SK-N-SH (cell line): ENCODE measurements at regions not wholly inside any gene's neighbourhood (a gene's known extent, or its start where the extent isn't known, plus 50 kb on each side); places are given as distances from the start of the nearest gene placed in this dataset.

ENCODE experiments used
- CTCF ChIA-PET: fragments of 300-600, 350-600 bp; formaldehyde crosslinking; extraction: SDS; loops from one replicate; lab custom pipeline; 2021; lab: Yijun Ruan, JAX
- POLR2A ChIA-PET: fragments of 350-600 bp; sonication (Branson Sonifier 250); formaldehyde crosslinking; extraction: SDS; loops from one replicate; lab custom pipeline; 2020; ENCODE audit warnings: antibody characterized with exemption, inconsistent platforms; lab: Yijun Ruan, JAX
- DNase-seq: peaks from one replicate; pipeline ENCODE4 v3.0.0; 2012
- H2AFZ ChIP-seq: fragments of 200-600 bp; sonication (generic); 2 replicates; pipeline ENCODE4 v1.8.1; 2016; ENCODE audit warnings: antibody characterized with exemption, mild to moderate bottlenecking, low read depth
- H3F3A ChIP-seq: fragments of 200-600 bp; sonication (generic); replicated peaks from 2 replicates; pipeline ENCODE3; 2016; ENCODE audit warnings: antibody characterized with exemption, mild to moderate bottlenecking; ENCODE audit not compliant: insufficient read depth
- H3K27ac ChIP-seq, 2 experiments: fragments of 200-500 bp in 1 of 2; fragments of 200-600 bp in 1 of 2; sonication (Bioruptor generic) in 1 of 2; sonication (generic), shearing (Covaris generic) in 1 of 2; 2 replicates each; pipeline versions ENCODE4 v1.5.1 to v1.6.1; 2014 to 2016; ENCODE audit warnings: low read depth in 2 of 2, inconsistent platforms in 1 of 2, low read length in 1 of 2, mild to moderate bottlenecking in 1 of 2, mixed read lengths in 1 of 2
- H3K27me3 ChIP-seq: fragments of 200-600 bp; sonication (generic), shearing (Covaris generic); 2 replicates; pipeline ENCODE4 v1.6.1; 2016; ENCODE audit warnings: mixed run types; ENCODE audit not compliant: insufficient read depth
- H3K36me3 ChIP-seq, 2 experiments: fragments of 200-500 bp in 1 of 2; fragments of 200-600 bp in 1 of 2; sonication (Bioruptor generic) in 1 of 2; sonication (generic) in 1 of 2; replicated peaks in 1 of 2; 2 replicates each; pipeline versions ENCODE3 to v1.5.1; 2014 to 2016; ENCODE audit warnings: low read length in 1 of 2, mild to moderate bottlenecking in 1 of 2; ENCODE audit not compliant: insufficient read depth in 2 of 2, control insufficient read depth in 1 of 2
- H3K4me1 ChIP-seq, 2 experiments: fragments of 200-500 bp in 1 of 2; fragments of 200-600 bp in 1 of 2; sonication (Bioruptor generic) in 1 of 2; sonication (generic), shearing (Covaris generic) in 1 of 2; 2 replicates each; pipeline versions ENCODE4 v1.5.1 to v1.6.1; 2014 to 2016; ENCODE audit warnings: low read depth in 1 of 2, low read length in 1 of 2, mixed run types in 1 of 2; ENCODE audit not compliant: insufficient read depth in 2 of 2, control insufficient read depth in 1 of 2
- H3K4me2 ChIP-seq: fragments of 200-600 bp; sonication (generic), shearing (Covaris generic); 2 replicates; pipeline ENCODE4 v1.6.1; 2017; ENCODE audit warnings: mixed run types
- H3K4me3 ChIP-seq, 2 experiments: fragments of 200-500 bp in 1 of 2; fragments of 200-600 bp in 1 of 2; sonication (Bioruptor generic) in 1 of 2; sonication (generic), shearing (Covaris generic) in 1 of 2; 2 replicates each; pipeline versions ENCODE4 v1.5.1 to v1.8.1; 2014 to 2016; ENCODE audit warnings: low read depth in 2 of 2, inconsistent platforms in 1 of 2, low read length in 1 of 2, mild to moderate bottlenecking in 1 of 2, mixed read lengths in 1 of 2, moderate library complexity in 1 of 2
- H3K79me2 ChIP-seq: fragments of 200-600 bp; sonication (generic); 2 replicates; pipeline ENCODE4 v1.8.1; 2017; ENCODE audit warnings: mild to moderate bottlenecking; ENCODE audit not compliant: insufficient read depth
- H3K9ac ChIP-seq: fragments of 200-600 bp; sonication (generic); 2 replicates; pipeline ENCODE4 v1.6.1; 2017; ENCODE audit warnings: mixed run types
- H3K9me2 ChIP-seq: fragments of 200-600 bp; sonication (generic); 2 replicates; pipeline ENCODE4 v1.6.1; 2017; ENCODE audit warnings: mixed run types
- H3K9me3 ChIP-seq: fragments of 200-600 bp; sonication (generic); 2 replicates; pipeline ENCODE4 v1.6.1; 2017; ENCODE audit warnings: mixed run types, mild to moderate bottlenecking, moderate library complexity
- H4K20me1 ChIP-seq: fragments of 200-600 bp; sonication (generic); 2 replicates; pipeline ENCODE4 v1.6.1; 2017; ENCODE audit warnings: mild to moderate bottlenecking, mixed run types; ENCODE audit not compliant: insufficient read depth
- ELF1 ChIP-seq: IDR thresholded peaks from 2 replicates; pipeline ENCODE4 v1.4.0; 2012
- EZH2phosphoT487 ChIP-seq: fragments of 200-600 bp; sonication (generic); IDR thresholded peaks from 2 replicates; pipeline ENCODE4 v1.6.1; 2017; ENCODE audit warnings: low read depth, mixed run types, mild to moderate bottlenecking, antibody characterized with exemption, moderate library complexity, borderline replicate concordance
- FOXM1 ChIP-seq: IDR thresholded peaks from 2 replicates; pipeline ENCODE4 v1.4.0; 2012; ENCODE audit warnings: low read depth, mild to moderate bottlenecking
- GATA2 ChIP-seq: sonication (generic); formaldehyde crosslinking; IDR thresholded peaks from 2 replicates; pipeline ENCODE4 v1.5.0; 2020; ENCODE audit warnings: mild to moderate bottlenecking, missing genetic modification reagents
- MAX ChIP-seq: IDR thresholded peaks from 2 replicates; pipeline ENCODE4 v1.4.0; 2012; ENCODE audit warnings: low read depth
- MEF2A ChIP-seq: IDR thresholded peaks from 2 replicates; pipeline ENCODE4 v1.4.0; 2012; ENCODE audit warnings: low read depth, borderline replicate concordance
- NFIC ChIP-seq: IDR thresholded peaks from 2 replicates; pipeline ENCODE4 v1.4.0; 2012; ENCODE audit warnings: borderline replicate concordance
- NRF1 ChIP-seq: IDR thresholded peaks from 2 replicates; pipeline ENCODE4 v1.6.1; 2012; ENCODE audit warnings: low read depth, mild to moderate bottlenecking, low read length
- RCOR1 ChIP-seq: fragments of 150-350 bp; IDR thresholded peaks from 2 replicates; pipeline ENCODE4 v1.6.1; 2017; ENCODE audit warnings: antibody characterized with exemption, low read length
- REST ChIP-seq: IDR thresholded peaks from 2 replicates; pipeline ENCODE4 v1.6.1; 2012; ENCODE audit warnings: mild to moderate bottlenecking, low read depth, low read length, moderate library complexity
- SIN3A ChIP-seq: IDR thresholded peaks from 2 replicates; pipeline ENCODE4 v1.6.1; 2012; ENCODE audit warnings: low read depth, mild to moderate bottlenecking, low read length, moderate library complexity, borderline replicate concordance
- SMC3 ChIP-seq: IDR thresholded peaks from 2 replicates; pipeline ENCODE4 v1.6.1; 2012; ENCODE audit warnings: low read depth, low read length, improper control_type of control experiment
- TAF1 ChIP-seq: IDR thresholded peaks from 2 replicates; pipeline ENCODE4 v1.6.1; 2012; ENCODE audit warnings: low read depth, mild to moderate bottlenecking, low read length, moderate library complexity, borderline replicate concordance
- YY1 ChIP-seq: IDR thresholded peaks from 2 replicates; pipeline ENCODE4 v1.4.0; 2012; ENCODE audit warnings: low read depth, mild to moderate bottlenecking
- ZBTB33 ChIP-seq: IDR thresholded peaks from 2 replicates; pipeline ENCODE4 v1.4.0; 2012; ENCODE audit warnings: low read depth, borderline replicate concordance
- WGBS: methylation state at CpG from one replicate; pipeline ENCODE4 v1.1.6; 2017; ENCODE audit warnings: low lambda C conversion rate; 5-methylcytosine and 5-hydroxymethylcytosine counted together

- whole genome bisulfite sequencing = 7% methylated on average over 2 of the region's 2 CpGs
- no peaks in the 10 kb centered on the region for H3K9me2 ChIP-seq
- POLR2A ChIA-PET = no interaction called here
- H3K4me1 ChIP-seq = no peaks in the 10 kb centered on the region
- no peak overlapping the region for H3K9ac ChIP-seq
- DNase-seq = no peak
- no peak overlapping the region for H3K4me2 ChIP-seq
- no peaks in the 10 kb centered on the region for H3K79me2 ChIP-seq
- no peak overlapping the region for H2AFZ ChIP-seq
- H3F3A ChIP-seq = no peaks in the 10 kb centered on the region
- H3K9me3 ChIP-seq = no peaks in the 10 kb centered on the region
- no peaks in the 10 kb centered on the region for H3K36me3 ChIP-seq
- no peak overlapping the region for H3K27ac ChIP-seq
- CTCF ChIA-PET = no interaction called here
- no peaks in the 10 kb centered on the region for H3K27me3 ChIP-seq
- no peak for TF ChIP-seq NRF1
- no peak for TF ChIP-seq GATA2
- TF ChIP-seq SIN3A = no peak
- no peak for TF ChIP-seq REST
- no peak for TF ChIP-seq ZBTB33
- TF ChIP-seq FOXM1 = no peak
- TF ChIP-seq RCOR1 = no peak
- no peak for TF ChIP-seq SMC3
- no peak for TF ChIP-seq TAF1
- no peak for TF ChIP-seq YY1
- no peak for TF ChIP-seq ELF1
- no peak for TF ChIP-seq NFIC
- TF ChIP-seq MEF2A = no peak
- no peak for TF ChIP-seq EZH2phosphoT487
- TF ChIP-seq MAX = no peak
- no peak overlapping the region for H3K4me3 ChIP-seq
- H4K20me1 ChIP-seq = no peaks in the 10 kb centered on the region
These were observed 736.7 kb upstream of the PITX2 start for GRCh38 chr4:111359602-111360001.
